Spleen (tissue), 7 donors: ENCODE measurements at regions not wholly inside any gene's neighbourhood (a gene's known extent, or its start where the extent isn't known, plus 50 kb on each side); places are given as distances from the start of the nearest gene placed in this dataset.

Source experiments
- POLR2A ChIP-seq, 3 donors: fragments of 450-650 bp; IDR thresholded peaks; one replicate each; pipeline ENCODE4 v1.5.1; 2017; ENCODE audit warnings: antibody characterized with exemption in 3 of 3, mild to moderate bottlenecking in 1 of 3
- TF ChIP-seq, protein P1 (sequence below), 11 experiments: fragments of 200-600 bp in 7 of 11; fragments of 450-650 bp in 4 of 11; sonication (generic) in 4 of 11; IDR thresholded peaks in 8 of 11; conservative IDR thresholded peaks in 3 of 11; 1 replicate in 7 of 11; 2 replicates in 4 of 11; pipeline versions ENCODE4 v1.4.0 to v1.8.0; 2016 to 2021; ENCODE audit warnings: antibody characterized with exemption in 11 of 11, inconsistent platforms in 4 of 11, mild to moderate bottlenecking in 1 of 11
- donor health status: DM: no; HTN: no; CAD: no; lungs with moderate emphysema.
- donor health status: DM: no; HTN: no; CAD: no.
- donor health status: DM: no; HTN: no; CAD: no.

DNA sequence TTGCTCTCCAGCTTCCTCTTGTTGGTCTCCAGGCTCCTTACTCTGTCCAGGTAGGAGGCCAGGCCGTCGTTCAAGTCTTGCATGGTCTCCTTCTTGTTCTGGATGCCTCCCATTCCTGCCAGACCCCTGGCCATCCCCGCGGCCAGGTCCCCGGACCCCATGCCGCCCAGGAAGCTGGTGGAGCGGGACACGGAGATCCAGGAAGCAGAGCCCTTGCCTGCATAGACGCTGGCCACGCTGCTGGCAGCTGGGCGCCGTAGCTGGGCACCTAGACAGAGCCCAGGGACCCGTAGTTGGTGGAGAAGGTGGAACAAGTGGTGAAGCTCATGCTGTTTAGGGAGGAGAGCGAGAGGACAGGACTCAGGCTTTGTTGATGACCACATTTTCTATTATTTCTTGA, 1584.0 kb upstream of the ACO1 start:
- TF ChIP-seq, protein P1, sequence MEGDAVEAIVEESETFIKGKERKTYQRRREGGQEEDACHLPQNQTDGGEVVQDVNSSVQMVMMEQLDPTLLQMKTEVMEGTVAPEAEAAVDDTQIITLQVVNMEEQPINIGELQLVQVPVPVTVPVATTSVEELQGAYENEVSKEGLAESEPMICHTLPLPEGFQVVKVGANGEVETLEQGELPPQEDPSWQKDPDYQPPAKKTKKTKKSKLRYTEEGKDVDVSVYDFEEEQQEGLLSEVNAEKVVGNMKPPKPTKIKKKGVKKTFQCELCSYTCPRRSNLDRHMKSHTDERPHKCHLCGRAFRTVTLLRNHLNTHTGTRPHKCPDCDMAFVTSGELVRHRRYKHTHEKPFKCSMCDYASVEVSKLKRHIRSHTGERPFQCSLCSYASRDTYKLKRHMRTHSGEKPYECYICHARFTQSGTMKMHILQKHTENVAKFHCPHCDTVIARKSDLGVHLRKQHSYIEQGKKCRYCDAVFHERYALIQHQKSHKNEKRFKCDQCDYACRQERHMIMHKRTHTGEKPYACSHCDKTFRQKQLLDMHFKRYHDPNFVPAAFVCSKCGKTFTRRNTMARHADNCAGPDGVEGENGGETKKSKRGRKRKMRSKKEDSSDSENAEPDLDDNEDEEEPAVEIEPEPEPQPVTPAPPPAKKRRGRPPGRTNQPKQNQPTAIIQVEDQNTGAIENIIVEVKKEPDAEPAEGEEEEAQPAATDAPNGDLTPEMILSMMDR (IDR thresholded peaks at IDR 0.05 in 8 of 11, conservative IDR thresholded peaks at IDR 0.05 in 3 of 11), result no peak
- no peak for TF ChIP-seq POLR2A (IDR thresholded peaks at IDR 0.05)
